ENCODE measurements at regions not wholly inside any gene's neighbourhood (a gene's known extent, or its start where the extent isn't known, plus 50 kb on each side); places are given as distances from the start of the nearest gene placed in this dataset.

GRCh38 chr5:44640945-44641456 is 167.7 kb upstream of the MRPS30 start:
- TF ChIP-seq CTCF (IDR thresholded peaks at IDR 0.05) (no peak), POLR2A (IDR thresholded peaks at IDR 0.05) (no peak)
